Breast epithelium (tissue), 3 donors: ENCODE measurements at regions not wholly inside any gene's neighbourhood (a gene's known extent, or its start where the extent isn't known, plus 50 kb on each side); places are given as distances from the start of the nearest gene placed in this dataset.

Source experiments
- CTCF ChIP-seq, 3 donors: fragments of 450-650 bp; IDR thresholded peaks; one replicate each; pipeline ENCODE4 v1.5.1; 2016 to 2017; ENCODE audit warnings: antibody characterized with exemption in 3 of 3, mild to moderate bottlenecking in 3 of 3, moderate library complexity in 3 of 3
- POLR2A ChIP-seq: fragments of 450-650 bp; IDR thresholded peaks from one replicate; pipeline ENCODE4 v1.6.1; 2016; ENCODE audit warnings: antibody characterized with exemption, mild to moderate bottlenecking, moderate library complexity
- POLR2AphosphoS5 ChIP-seq, 3 donors: sonication (generic); formaldehyde crosslinking; IDR thresholded peaks; one replicate each; pipeline ENCODE4 v1.6.1; 2017; ENCODE audit warnings: antibody characterized with exemption in 3 of 3

GRCh38 chr16:86359571-86359970 is 150.8 kb upstream of the FOXF1 start:
- TF ChIP-seq CTCF (IDR thresholded peaks at IDR 0.05) (no peak), POLR2AphosphoS5 (IDR thresholded peaks at IDR 0.05) (no peak), POLR2A (no peak)
